HG02885 (cell line): ENCODE measurements at regions not wholly inside any gene's neighbourhood (a gene's known extent, or its start where the extent isn't known, plus 50 kb on each side); places are given as distances from the start of the nearest gene placed in this dataset.
"Not testable (repeated sequence)": the region's sequence is repeated elsewhere in the genome, so short reads cannot be mapped to it uniquely, and the experiment has no call there.

ENCODE experiments used
- ATAC-seq: cut with Tn5 transposase; IDR thresholded peaks from one replicate; pipeline ENCODE4 v1.9.1; 2021; ENCODE audit warnings: mild to moderate bottlenecking; ENCODE audit not compliant: unreplicated experiment, poor library complexity

DNA sequence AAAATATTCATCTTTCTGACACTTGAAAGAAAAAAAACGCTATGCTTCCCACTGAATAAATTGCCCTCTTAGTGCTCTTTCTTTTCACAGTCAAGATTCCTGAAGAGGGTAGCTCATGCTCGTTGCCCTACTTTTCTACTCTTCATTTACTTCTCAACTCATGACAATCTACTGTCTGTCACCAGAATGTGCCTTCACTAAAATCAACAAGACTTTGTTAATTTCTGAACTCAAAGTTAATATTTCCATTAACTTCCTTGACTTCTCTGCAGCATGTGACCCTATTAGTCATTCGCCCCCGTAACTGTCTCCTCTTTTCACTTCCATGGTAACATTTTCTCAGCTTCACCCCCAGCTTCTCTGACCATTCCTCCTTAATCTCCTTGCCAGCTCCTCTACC is 98.9 kb upstream of the MAPRE2 start:
- no peak for ATAC-seq

DNA sequence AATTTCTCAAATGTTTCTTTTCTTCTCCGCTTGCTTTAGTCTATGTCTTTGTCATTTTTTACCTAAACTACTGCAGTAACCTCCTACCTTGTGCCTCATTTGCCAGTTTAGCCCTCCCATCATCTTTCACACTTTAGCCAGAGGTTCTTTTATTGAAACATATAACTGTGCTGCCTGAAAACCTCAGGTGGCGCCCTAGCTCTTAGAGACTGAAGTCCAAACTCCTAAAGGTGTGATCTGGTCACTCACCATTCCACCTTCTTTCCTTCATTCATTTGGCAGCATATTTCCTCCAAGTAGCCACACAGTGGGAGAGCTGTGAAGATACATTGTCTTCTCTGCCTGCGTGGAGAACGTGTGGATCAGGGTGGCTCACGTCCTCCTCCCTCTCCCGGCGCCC is 98.2 kb upstream of the MAPRE2 start:
- ATAC-seq, result no peak

DNA sequence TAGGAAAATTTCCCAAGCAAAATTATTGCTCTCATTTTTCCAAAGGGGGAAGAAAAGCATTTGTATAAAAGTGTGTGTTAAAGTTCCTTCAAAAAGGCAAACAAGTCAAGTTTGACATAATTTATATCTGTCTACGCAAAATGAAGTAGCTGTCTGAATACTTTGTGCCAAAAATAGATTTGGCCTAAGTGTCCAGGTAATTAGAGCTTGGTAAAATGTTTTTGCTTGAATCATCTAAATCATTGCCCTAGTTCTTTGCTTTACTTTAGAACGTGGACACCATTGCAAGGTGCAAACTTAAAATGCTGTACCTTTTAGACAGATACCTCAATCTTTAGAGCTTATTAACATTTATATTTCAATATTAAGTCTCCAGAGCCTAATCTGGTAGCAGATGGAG is 97.6 kb upstream of the MAPRE2 start:
- no peak for ATAC-seq

DNA sequence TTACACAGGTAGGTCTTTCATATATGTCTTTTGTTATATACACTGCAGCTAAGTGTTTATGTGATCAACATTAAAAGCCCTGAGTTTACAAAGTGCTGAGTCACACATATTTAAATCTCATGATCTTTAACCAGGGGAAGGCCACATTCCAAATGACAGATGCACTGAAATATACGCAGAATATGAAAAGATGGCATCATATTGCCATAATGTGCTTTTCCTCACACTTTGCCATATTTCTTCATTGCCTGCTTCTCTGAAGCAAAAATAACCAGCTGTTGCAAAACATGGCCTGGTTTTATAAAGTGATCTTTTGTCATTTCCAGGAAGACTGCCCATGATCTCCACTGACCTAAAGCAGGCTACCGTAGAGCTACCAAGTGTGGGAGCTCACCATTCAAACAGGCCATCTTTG is 93.5 kb upstream of the MAPRE2 start:
- no peak for ATAC-seq

DNA sequence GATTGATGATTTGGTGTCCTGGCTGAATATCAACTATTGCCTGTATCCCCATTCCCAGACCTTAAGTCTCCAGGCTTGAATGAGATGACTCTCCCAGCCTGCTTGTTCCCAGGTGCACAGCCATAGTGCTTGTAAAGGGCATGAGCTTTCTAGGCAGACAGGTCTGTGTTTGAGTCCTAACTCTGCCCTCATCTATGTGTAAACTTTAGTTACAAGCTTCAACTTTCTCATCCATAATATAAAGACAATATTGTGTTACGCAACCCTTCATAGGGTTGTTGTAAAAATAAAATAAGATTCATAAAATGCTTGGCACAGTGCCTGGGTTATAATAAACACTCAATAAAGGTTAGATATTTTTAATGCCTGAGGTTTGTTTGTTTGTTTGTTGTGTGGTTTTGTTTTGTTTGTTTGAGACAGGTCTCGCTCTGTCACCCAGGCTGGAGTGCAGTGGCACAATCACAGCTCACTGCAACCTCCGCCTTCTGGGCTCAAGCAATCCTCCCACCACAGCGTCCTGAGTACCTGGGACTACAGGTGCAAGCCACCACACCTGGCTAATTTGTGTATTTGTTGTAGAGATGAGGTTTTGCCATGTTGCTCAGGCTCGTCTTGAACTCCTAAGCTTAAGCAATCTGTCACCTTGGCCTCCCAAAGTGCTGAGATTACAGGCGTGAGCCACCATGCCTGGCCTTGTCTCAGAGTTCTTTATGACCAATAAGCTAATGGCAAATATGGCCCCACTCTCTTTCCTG is 89.4 kb upstream of the MAPRE2 start:
- no peak for ATAC-seq

DNA sequence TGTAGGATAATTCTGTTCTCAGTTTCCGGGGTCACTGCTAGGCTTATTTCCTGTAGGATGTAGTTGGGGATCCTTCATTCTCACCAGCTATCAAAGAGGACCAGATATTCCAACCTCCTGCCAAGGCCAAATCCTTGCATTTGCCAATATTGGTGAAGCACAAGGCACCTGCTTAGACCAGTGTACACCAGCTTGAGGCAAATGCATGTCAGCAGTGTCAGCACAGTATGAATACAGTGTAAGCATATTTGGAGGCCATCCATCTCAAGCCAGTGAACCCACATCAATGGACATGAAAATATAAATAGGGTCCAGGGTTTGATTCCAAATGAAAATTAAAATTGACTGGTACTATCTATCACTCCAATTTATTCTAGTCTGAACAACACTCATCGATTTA is 88.0 kb upstream of the MAPRE2 start:
- no peak for ATAC-seq

DNA sequence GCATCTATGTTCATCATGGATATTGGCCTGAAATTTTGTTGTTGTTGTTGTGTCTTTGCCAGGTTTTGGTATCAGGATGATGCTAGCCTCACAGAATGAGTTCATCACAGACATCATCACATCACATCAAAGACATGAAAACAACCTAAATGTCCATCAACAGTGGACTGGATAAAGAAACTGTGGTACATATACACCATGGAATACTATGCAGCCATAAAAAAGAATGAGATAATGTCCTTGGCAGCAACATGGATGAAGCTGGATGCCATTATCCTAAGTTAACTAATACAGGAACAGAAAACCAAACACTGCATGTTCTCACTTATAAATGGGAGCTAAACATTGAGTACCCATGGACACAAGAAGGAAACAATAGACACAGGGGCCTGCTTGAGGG is 85.7 kb upstream of the MAPRE2 start:
- ATAC-seq, result not testable (repeated sequence)

DNA sequence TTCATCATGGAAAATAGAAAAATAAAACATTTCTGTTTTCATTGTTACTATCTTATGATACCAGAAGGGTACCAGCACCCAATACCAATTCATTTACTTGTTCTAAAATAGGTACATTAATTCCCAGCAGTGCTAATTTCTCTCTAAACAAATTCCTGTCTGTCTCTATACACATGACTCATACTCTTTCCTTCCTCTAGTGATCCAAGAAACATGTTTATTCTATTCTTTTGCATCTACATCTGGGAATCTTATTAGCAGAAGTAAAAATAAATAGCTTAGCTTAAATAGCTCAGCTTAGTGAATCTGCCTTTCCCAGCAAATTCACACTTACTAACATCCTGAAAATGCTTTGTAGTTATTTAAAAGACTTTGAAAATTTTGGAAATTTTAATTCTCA is 84.5 kb upstream of the MAPRE2 start:
- ATAC-seq, result no peak

DNA sequence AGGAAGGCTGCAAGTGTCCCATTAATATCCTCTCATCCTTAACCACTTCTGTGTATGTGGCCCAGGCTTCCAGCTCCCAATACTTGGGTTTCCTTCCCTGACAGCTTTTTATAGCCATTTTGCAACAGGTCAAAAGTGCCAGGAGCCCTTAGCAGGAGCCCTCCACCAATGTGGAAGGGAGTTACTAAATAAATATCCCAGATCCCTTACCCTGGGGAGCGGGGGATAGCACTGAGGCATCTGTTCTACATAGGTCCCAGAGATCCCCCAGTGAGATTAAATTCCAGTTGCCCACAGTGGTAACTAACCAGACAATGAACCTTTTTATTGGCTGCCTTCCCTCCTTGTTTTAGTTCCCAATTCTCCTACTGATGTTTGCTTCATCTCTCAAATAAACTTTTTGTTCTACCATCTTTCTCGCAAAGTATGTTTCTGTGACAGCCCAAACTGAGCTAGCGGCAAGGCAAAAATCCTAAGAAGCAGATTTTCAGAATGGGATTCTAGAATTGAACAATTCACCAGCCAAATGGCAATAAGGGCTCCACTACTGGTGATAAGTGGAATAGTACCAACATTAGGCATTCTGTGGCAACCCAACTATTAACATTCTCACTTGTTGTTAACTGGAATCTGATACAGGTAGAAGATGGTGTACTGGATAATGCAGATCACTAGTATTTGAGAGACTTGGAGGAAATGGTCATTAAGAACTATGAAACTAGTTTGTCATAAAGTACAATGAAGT is 83.9 kb upstream of the MAPRE2 start:
- no peak for ATAC-seq

DNA sequence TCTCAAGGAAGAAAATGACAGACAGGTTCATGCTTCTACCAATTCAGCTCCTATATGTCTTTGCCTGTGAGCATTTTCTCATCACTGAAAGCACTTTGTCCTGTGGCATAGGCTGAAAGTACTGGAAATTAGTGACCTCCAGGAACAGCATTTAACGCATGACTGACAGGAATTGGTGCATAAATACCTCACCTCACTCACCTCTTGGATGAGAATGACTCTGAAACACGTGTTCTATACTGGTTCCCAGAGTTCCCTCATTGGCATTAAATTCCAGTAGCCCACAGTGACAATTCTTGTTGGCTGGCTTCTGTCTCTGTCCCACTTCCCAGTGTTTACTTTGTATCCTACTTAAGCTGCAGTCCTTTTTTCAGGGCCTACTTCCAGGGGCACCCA is 83.4 kb upstream of the MAPRE2 start:
- no peak for ATAC-seq

DNA sequence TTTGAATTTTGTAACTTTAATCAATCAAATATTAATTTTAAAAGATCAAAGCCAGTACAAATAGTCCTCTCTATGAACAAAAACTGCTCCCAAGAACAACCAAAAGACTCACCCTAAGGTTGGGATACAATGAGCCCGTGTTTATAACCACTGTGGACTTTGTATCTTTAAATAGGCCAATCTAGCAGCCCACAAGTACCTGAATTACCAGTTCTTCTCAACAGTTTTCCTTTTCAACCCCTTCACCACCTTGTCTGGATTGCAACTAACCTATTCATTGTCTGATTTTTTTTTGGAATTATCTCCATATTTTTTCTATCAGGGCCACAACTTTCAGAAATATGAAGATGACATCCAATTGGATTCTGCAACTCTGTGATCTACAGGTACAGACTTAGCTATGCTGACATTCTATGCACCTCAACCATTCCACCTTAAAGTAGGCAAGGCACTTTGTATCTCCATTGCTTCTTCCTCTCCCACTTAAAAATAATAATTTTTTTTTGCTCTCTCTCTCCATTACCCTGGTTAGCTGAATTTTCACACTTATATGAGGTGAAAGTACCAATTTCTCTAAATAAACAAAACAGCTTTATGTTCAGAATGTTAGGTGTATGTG is 81.9 kb upstream of the MAPRE2 start:
- ATAC-seq, result no peak

DNA sequence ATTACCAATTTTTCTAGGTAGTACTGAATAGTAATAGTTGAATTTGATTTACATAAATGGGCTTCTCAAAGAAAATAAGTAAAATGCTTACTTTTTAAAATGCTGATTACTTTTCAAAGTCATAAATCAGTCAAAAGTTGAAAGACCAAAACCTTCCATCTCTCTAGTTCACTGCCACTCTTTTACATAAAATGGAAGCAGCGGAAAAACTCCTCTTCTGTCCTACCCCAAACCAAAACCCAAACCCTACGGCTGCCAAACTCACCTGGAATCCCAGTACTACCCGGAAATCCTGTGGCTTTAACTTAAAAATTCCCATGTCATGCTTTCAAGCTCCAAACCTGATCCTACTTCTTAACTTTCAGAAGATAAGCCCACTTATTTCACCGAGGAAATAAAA is 81.2 kb upstream of the MAPRE2 start:
- no peak for ATAC-seq

DNA sequence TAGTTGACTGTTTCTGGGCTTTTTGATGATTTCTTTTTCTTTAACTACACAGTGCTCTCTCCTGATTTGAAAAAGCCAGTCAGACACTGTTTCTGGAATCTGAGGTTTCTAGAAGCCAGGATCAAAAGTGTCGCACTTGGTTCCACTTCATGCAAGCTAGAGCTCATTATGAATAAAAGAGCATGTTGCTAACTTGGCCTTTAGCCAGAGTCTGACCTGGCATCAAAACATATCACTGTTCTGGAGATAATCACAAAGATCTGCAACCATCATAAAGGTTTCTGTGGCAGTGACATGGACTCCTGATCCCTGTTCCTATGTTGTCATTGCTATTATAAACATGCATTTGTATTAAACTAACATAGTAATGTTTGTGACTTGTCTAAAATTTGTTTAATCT is 76.1 kb upstream of the MAPRE2 start:
- no peak for ATAC-seq

DNA sequence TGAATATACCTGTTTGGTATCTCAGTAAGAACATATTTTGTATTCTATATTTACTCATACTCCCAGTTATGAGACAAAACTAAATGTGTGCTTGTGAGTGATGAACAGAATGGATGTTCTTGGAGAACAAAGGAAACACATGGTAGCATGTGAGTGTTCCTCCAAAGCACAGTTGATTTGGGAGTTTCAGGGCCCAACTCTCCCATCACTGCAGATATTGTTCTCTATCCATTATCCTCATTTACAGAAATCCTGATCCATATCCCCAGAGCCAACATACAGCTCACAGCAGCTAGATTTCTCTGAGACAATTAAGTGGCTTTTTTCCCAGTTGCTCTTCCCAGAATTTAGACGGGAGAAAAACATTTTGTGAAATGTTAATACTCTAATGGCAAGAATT is 75.6 kb upstream of the MAPRE2 start:
- ATAC-seq, result no peak

DNA sequence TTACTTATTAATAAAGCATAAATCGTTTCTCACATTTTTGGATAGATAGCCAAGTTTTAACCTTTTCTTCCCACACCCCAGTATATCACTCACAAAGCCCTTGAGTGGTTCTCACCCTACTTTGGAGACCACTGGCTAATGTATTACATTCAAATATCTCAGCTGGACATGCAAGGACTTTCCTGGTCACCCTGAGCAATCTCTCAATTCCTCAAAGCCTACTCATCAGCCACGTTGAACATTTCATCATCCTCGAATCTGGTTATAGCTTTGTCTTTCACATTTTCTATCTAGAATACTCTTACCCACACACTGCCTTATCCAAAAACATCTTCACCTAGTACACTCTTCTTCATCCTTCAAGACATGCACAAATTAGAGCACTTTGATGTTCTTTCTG is 71.1 kb upstream of the MAPRE2 start:
- ATAC-seq, result no peak

DNA sequence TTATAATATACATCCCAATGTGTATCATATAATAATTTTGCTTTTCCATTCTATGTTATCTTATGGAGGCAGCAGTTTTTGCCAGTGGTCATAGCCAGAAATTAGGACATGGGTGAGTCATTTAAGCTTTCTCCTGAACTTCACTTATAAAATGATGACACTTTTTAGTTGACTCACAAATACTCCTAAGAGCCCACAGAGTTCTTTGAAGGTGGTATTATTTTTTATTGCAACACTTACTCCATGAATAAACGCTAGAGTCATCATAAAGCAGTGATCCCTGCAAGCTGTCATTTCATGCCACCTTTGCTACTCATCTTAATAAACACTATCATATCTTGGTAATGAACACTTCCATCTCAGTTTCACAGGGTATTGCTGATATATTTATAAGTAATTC is 69.9 kb upstream of the MAPRE2 start:
- ATAC-seq, result no peak

DNA sequence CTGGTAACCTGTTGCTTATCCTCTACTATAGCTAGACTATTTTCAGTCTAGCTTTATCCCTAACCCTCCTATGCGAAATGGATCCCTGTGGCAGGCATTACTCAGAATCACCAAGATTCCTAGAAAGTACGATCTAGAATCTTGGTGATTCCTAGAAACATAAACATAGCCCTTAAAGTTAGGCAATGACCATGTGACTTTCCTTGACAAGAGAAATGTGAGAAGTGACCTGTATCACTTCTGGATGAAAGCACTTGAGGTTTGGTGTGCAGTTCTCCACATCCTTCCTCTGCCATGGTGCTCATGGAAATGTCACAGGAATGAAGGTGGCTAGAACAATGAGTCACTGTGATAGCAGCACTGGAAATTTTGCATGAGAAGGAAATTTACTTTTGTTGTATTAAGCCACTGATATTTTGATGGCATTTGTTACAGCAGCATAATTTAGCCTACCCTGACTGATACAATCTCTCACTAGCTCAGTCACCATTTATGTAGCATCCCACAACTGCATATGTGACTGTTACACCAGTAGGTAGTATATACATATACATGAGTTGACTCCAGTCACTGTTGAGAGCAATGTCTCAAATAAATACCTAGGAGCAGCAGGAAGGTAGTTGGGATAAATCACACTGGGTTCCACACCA is 68.3 kb upstream of the MAPRE2 start:
- no peak for ATAC-seq

DNA sequence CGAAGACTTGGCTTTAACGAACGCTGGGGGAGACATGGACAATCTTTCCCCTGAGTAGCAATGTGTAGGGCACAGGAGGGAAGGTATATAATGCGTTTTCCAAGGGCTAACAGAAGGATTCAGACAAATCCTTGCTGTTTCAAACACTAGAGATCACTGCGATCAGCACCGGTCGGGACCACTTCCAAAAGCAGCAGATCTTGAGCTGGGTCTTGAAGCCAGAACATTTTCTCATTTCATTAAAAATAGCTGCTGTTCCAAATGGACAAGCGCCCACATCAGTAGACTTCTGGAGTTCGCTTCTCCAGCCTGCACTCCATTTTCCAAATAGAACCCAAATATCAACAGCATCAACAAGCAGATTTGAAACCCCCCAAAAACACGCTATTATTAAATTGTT is 65.1 kb upstream of the MAPRE2 start:
- ATAC-seq, result no peak

DNA sequence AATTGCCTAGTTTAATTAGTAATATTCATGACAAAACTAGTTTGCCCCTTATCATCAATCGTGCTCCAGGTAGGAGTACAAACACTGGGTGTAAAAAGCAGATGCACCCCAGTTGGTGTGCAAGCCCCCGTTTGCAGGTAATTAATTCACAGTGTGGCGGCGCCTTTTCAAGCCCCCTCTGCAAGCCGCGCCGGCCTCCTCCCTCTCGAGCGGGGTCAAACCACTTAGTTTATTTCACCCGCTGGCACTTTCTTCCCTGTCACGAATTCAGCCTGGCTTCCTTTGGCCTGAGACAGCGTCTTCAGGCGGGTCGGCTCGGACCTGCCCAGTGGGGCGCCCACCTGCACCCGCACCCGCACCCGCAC is 64.7 kb upstream of the MAPRE2 start:
- ATAC-seq, result no peak

DNA sequence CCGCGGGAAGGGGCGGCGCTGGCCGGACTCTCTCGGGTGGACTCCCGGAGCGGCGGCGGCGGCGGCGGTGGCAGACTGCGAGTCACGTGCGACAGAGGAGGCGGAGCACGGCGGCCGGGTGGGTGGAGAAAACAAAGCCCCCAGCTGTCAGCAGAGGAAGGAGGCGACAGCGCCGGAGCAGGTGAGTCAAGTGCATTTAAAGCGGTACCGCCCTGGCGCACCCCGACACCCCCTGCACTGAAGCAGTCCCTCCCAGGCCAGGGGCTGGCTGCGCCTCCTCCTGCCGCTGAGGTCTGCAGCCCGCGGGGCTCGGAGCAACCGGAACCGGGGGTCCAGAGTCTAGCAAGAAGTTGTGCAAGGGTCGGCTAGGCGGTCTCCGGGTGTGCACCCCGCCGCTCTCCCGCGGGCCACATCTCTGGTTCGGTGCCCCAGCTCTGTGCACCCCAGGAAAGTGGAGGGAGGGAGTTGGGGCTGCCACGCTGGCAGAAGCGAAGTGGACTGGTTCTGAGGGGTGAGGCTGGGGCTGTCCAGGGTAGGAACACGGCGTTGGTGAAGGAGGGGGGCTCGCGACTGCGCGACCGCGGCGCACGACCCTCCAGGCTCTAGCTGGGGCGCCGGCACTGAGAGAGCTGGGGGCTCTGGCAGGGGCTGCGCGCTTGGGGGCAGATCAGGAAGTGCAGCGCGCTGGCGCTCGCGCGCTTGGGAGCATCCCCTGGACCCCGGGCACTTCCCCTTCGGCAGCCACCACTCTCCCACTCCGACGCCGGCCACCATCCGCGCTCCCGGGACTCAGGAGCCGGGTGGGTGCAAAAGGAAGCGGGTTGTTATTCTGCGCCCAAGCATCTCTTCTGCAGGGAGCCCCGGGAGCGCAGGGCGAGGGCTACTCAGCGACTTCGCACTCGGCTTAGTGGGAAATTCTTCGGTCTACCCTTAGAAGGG is 64.0 kb upstream of the MAPRE2 start:
- peak; percentile 72 for ATAC-seq
